GM19328 (cell line): ENCODE measurements at regions not wholly inside any gene's neighbourhood (a gene's known extent, or its start where the extent isn't known, plus 50 kb on each side); places are given as distances from the start of the nearest gene placed in this dataset.

Experiments
- ATAC-seq: cut with Tn5 transposase; IDR thresholded peaks from one replicate; pipeline ENCODE4 v1.9.1; 2021; ENCODE audit warnings: mild to moderate bottlenecking, moderate library complexity; ENCODE audit not compliant: unreplicated experiment

GRCh38 chr4:20302336-20302735 lies 50.6 kb downstream of the SLIT2 start:
- no peak for ATAC-seq

GRCh38 chr4:20305976-20306375 lies 54.3 kb downstream of the SLIT2 start:
- no peak for ATAC-seq

DNA sequence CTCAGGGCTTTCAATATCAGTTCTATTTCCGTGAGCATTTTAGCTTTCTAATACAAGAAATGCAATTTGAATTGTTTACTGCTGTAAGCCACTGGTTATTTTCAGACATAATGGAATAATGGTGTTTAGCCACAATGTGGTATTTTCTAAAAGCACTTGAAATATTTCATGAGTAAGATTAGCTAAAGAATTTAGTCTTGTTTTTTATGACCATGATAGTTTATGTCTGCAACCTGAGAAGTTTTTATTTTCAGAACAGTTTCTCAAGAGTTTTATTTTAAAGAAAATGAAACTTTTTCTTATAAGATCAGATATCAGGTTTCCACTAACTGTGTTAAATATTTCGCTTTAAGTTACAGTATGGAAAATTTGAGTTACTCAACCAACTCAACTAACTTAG lies 60.2 kb downstream of the SLIT2 start:
- ATAC-seq, result no peak

DNA sequence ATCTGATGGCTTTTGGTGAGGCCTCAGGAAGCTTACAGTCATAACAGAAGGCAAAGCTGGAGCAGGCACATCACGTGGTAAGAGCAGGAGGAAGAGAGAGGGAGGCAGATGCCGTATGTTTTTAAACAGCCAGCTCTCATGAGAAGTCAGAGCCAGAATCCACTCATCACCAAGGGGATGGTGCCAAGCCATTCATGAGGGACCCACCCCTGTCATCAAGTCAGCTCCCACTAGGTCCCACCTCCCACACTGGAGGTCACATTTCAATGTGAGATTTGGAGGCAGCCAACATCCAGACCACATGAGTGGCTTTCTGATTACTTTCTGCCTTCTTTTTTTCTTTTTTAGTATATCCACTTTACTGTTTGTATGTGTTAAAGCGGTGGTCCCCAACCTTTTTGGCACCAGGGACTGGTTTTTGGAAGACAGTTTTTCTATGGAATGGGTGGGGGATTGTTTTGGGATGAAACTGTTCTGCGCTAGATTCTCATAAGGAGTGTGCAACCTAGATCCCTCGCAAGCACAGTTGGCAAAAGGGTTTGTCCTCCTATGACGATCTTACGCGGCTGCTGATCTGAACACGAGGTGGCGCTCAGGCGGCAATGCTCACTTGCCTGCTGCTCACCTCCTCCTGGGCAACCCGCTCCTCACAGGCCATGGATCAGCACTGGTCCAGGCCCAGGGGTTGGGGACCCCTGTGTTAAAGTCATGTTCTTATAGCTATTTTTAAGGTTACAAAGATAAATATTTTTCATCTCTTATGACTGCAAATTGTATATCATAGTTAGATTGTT lies 61.7 kb downstream of the SLIT2 start:
- ATAC-seq, result no peak

- no peak for ATAC-seq
Observed at GRCh38 chr4:20317424-20317985, 65.8 kb downstream of the SLIT2 start.

DNA sequence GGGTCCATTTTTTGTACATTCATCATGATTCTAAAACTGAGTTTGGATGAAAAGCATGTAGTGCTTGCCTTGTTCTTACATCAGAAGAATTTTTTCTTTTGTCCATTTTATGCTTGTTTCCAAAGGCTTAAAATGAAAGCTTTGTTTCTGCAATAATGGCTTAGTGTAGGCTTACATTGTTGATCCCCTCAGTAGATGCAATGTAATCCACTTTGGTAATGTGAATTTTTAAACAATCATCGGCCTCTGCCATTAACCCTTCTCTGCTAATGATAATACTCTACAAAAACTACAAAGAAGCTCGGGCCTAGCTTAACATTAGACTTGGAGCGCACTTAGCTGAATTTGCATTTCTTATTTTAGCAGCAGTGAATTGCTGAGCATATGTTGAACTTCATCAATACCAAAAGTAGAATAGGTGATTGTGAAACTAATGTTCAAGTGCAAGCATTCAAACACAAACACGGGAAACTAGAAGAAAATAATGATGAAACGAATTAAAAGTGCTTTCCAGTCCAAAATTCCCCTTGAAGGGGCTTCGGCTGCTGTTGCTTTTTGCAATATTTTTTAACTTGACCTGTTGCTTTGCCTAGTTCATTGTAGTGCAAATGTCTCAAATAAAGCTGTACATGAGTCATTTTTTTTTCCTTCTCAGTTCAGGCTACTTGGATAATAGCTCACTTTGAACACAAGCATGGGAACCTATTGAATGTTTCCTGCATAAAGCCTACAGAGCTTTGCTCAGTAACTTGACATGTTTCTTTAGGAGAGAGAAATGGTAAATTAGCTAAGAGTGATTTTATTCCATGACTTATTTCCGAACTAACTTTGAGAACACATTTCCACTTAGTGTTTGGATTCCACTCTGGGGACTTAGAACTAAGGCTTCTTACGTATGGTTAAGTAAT lies 66.5 kb downstream of the SLIT2 start:
- no peak for ATAC-seq

DNA sequence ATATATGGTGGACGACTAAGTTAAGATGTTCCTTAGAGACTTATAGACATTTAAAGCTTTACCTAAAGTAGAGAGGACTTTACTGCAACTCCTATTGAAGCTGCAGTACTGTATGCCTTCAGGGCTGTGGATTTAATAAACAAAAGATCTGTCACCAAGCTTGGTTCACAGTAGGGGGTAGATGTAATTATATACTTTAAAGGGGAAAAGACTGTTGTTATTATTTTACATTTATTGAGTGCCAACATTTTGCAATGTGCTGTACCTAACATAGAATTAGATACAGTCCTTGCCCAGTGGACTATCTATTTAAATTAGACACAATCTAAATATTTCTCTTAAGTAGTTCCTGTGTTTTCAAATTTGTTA lies 67.2 kb downstream of the SLIT2 start:
- no peak for ATAC-seq

- no peak for ATAC-seq
Observed at GRCh38 chr4:20319825-20320612, 68.3 kb downstream of the SLIT2 start.

- ATAC-seq, result no peak
Observed at GRCh38 chr4:20323991-20324390, 72.3 kb downstream of the SLIT2 start.

DNA sequence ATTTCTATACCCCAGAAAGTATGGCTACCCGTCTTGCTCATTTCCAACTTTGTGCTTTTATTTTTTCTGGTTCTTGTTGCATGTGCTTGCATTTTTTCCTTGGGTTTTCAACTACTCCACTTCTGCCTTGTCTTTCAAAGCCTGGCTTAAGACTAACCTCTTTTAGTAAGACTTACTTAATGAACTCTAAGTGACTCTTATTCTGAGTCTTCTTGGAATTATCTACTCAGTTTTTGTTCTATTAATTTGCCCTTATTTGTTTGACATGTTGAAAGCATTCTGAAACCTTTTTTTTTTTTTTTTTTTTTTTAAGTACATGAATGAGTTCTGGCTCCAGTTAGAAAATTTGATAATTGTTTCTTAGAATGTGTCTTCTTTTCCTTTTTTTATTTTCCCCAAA lies 74.8 kb downstream of the SLIT2 start:
- ATAC-seq, result no peak

GRCh38 chr4:20326977-20327376 lies 75.3 kb downstream of the SLIT2 start:
- ATAC-seq, result no peak

DNA sequence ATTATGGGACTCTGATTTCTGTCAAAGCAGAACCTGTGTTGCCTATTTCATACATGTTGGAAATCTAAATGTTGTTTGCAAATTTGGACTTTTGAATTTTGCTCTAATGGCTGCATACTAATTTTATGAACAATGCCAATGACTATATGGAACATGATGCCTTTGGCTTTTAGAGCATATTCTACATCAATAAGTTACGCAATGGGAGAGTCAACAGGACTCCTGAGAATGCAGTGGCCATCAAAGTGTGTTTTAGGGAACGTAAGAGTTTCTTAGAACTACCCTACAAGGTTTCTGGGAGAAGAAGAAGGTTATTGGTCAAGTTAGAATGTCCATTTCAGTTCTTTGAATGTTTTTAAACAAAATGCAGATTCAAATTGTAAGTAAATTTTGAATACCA lies 76.1 kb downstream of the SLIT2 start:
- ATAC-seq, result no peak

DNA sequence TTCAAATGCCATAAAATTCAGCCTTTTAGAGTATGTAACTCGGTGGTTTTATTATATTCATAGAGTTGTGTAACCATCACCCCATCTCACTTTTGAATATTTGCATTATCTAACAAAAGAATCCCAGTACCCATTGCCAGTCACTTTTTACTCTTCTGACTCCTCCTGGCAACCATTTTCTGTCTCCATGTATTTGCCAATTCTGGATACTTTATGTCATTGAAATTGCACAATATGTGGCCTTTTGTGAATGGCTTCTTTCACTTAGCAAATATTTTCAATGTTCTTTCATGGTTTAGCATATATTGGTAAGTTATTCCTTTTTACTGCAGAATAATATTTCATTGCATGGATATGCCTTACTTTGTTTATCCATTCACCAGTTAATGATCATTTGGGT lies 79.9 kb downstream of the SLIT2 start:
- no peak for ATAC-seq

DNA sequence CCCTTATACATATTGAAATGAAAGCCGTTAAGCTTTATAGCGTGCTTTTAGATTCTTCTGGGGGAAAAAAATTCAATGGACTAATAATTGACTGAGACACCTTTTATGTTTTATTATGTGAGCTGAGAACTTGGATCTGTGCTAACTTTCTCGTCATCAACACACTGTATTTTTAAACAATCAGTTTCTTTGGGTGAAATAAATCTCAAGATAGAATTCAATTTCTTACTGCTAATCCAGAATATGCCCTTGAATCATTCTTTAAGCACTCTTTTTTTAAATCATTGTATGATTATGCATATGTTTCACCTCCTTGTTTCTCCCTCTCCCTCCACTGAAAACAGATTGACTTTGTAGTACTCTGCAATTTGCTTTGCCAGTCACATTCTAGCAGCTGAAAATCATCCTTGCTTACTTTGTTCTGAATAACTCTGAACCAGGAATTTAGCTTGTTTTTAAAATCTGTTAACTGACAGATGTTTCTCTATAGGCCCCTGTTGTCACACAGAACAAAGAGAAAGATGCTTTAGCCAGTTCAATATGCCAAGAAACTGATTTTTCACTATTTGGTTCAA lies 81.5 kb downstream of the SLIT2 start:
- ATAC-seq, result no peak

DNA sequence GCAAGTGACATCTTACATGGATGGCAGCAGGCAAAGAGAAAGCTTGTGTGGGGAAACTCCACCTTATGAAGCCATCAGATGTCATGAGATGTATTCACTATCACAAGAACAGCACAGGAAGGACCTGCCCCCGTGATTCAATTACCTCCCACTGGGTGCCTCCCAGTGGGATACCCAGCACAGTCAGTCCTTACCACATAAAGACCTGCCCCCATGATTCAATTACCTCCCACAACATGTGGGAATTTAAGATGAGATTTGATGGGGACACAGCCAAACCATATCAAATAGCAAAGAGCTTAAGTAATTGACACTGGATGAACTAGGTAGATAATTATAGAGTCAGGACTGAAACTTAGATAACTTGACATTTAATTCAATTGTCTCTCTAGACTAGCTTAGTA lies 85.6 kb downstream of the SLIT2 start:
- no peak for ATAC-seq

GRCh38 chr4:20338841-20339240 lies 87.1 kb downstream of the SLIT2 start:
- no peak for ATAC-seq

DNA sequence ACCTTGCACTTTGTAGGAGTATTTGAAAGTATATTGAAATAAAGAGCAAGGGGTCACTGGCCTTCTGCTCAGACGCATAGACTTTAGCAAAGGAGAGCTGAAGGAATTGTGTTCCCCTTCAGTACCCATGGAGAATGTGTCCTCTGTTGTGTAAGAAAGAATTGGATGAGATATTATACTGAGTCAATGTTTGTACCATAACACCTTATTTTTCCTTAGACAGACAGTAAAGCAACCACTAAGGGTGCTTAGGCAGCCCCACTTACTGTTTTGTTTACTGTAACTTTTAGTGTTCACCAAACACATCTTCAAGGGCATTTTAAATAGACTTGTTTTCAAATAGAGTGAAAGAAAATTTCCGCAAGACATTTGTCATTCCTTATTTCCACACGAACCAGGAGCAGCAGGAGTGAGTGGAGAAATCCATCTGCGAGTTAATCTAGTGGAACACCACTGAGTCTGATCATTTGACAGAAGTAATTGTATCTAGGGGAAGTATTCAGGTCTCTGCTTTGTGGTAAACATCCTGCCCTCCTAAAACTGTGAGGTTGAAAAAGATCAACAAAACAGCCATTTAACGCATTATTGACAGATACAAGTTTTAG lies 89.5 kb downstream of the SLIT2 start:
- ATAC-seq, result no peak

GRCh38 chr4:20347531-20347930 lies 95.8 kb downstream of the SLIT2 start:
- ATAC-seq, result no peak

- no peak for ATAC-seq
Observed at GRCh38 chr4:20348411-20348810, 96.7 kb downstream of the SLIT2 start.
